Activated T-cell treated with anti-CD3 and anti-CD28 coated beads for 1 hour (primary cell): ENCODE measurements at regions not wholly inside any gene's neighbourhood (a gene's known extent, or its start where the extent isn't known, plus 50 kb on each side); places are given as distances from the start of the nearest gene placed in this dataset.
"Not testable (repeated sequence)": the region's sequence is repeated elsewhere in the genome, so short reads cannot be mapped to it uniquely, and the experiment has no call there.

ENCODE experiments used
- DNase-seq: peaks from one replicate; pipeline ENCODE4 v3.0.0-alpha.2; 2020; ENCODE audit warnings: low read depth

- no peak for DNase-seq
Measured at GRCh38 chr9:28487561-28487960, 914.3 kb upstream of the C9orf72 start.

- no peak for DNase-seq
Measured at GRCh38 chr9:28491121-28491520, 917.8 kb upstream of the C9orf72 start.

DNA sequence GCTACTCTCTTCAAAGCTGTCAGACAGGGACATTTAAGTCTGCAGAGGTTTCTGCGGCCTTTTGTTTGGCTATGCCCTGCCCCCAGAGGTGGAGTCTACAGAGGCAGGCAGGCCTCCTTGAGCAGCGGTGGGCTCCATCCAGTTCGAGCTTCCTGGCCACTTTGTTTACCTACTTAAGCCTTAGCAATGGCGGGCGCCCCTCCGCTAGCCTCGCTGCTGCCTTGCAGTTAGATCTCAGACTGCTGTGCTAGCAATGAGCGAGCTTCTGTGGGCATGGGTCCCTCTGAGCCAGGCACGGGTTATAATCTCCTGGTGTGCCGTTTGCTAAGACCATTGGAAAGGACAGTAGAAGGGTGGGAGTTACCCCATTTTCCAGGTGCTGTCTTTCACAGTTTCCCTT lies 924.9 kb upstream of the C9orf72 start:
- DNase-seq = not testable (repeated sequence)

DNA sequence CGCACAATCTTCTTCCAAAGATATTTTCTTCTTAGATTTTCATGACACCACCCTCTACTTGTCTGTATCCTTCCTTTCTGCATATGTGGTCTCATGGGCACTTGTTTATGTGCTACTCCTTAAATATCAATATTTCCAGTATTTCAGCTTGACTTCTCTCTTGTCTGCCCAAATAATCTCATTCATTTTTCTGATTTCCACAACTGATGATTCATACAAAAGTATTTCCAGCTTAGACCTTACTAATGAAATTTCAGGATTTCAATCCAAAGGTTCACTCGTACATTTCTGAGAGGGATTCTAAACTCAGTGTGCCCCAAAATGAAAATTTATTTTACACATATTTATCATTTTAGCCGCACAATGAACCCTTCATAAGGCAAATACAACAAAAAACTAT lies 928.9 kb upstream of the C9orf72 start:
- no peak for DNase-seq

- no peak for DNase-seq
Measured at GRCh38 chr9:28502741-28503140, 929.5 kb upstream of the C9orf72 start.

DNA sequence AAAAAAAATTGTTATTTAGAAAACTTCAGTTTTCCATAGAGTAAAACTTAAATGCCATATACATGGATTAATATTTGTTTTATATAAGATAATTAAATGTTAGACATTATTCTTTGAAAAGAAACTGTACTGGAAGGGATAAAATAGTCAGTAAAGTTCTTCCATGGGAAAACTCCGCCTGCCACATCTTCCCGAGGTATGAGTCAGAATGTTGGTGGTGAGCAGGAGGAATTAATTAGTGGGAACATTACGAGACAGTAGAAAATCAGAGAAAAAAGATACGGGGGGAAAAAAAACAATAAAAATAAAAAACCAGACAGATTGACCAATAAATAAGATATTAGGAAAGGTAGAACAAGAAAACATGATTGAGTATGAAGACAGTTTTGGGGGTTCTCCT lies 930.3 kb upstream of the C9orf72 start:
- DNase-seq = no peak

- no peak for DNase-seq
Measured at GRCh38 chr9:28518439-28518838, 945.2 kb upstream of the C9orf72 start.

DNA sequence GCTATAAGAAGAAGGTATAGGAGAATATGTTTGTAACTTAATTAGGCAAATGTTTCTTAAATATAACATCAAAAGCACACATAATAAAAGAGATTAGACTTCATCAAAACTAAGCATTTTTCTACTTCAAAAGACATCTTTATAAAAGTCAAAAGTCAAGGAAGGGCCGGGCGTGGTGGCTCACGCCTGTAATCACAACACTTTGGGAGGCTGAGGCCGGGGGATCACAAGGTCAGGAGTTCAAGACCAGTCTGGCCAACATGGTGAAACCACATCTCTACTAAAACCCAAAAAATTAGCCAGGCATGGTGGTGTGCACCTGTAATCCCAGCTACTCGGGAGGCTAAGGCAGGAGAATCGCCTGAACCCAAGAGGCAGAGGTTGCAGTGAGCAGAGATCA lies 951.0 kb upstream of the C9orf72 start:
- not testable (repeated sequence) for DNase-seq

DNA sequence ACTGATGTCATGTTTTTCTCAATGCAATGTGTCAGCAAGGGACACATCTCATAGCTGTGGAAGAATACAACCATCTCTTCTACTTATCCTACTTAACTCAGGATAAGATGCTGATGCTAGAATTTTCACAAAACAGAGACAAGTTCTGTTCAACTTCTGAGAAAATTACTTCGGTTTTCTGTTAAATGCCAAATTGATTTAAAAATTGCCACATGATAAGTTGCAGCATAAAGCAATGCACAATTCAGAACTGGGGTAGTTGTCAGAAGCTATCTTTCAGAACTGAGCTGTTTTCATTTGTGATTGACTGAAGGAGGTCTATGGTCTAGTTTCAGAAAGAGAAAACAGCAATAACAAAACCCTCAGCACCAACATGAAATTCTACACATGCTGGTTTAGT lies 954.8 kb upstream of the C9orf72 start:
- DNase-seq = no peak

DNA sequence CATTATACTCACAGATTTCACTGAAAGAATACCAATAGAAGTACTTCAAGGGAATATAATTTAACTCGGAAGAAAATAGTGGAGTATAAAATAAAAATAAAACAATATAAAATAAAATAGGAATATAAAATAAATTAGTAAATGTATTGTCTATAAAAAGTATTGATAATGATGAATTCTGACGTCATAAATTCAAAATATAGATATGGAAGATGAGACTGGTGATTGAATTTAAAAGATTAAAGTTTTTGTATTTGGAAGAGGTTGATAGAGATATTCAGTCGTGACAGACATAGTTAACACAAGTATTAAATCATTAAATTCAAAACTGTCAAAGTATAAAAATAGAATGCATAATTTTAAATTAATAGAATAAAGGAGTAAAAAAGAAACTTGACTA lies 964.9 kb upstream of the C9orf72 start:
- no peak for DNase-seq

- no peak for DNase-seq
Measured at GRCh38 chr9:28539434-28540070, 966.3 kb upstream of the C9orf72 start.

- no peak for DNase-seq
Measured at GRCh38 chr9:28542928-28543327, 969.6 kb upstream of the C9orf72 start.

DNA sequence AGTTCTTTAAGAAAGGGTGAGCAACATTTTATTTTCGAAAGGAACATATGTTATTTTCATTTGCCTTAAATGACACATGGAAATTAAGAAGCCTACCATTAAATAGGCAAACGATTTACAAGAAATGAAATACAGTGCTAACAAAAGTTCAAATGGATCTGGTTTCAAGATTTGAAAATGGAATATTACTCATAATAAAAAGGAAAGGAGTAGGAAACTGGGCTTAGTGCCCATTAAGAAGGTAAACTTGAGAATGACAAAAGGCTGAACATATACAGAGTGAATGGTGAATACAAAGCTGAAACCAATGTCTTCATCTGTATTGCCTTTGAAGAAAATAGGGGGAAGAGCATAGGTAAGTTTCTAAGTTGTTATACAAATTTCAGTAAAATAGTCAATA lies 974.2 kb upstream of the C9orf72 start:
- no peak for DNase-seq

DNA sequence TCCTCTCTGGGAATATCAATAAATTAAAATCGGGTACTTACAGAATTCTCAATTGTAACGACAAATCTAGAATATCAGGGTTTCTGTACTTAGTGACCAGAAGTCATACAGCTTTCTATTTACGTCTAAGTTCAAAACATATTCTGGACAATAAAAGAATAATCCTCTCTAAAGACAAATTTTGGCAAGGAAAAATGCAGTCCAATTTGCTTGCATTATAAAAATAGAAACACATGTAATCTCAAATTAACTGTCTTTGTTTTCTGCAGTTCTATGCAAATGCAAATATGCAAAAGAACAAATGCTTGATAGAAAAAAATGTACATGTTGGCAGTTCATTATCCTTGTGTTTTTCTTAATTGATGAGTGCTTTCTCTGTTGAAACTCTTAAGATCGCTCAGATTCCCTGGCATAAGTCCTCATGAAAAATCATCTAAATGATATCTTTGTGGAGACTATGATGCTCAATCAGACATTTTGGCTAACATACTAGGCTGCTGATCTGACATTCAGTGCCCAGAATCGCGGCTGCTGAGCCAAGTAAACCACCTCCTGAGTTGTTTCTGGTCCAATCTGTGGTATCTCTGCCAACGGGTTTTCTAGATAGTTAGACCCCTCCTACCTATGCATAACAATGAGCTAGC lies 990.1 kb upstream of the C9orf72 start:
- DNase-seq = no peak

DNA sequence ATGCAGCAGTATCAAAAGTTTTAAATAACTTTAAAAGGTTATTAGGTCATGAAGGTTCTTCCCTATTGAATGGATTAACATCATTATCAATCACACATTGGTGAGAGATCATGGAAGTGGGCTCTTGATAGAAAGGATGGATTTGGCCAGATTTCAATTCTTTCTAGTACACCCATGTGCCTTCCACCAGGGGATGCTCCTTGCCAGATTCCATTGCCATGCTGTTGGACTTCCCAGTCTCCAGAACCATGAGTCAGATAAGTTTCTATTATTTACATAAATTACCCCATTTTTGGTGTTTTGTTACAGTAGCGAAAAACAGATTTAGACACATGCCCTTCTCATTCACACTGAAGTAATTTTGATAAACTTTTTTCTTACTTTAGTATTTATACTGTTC lies 1010.6 kb upstream of the C9orf72 start:
- DNase-seq = no peak

GRCh38 chr9:28584542-28584941 lies 1011.3 kb upstream of the C9orf72 start:
- DNase-seq = no peak

DNA sequence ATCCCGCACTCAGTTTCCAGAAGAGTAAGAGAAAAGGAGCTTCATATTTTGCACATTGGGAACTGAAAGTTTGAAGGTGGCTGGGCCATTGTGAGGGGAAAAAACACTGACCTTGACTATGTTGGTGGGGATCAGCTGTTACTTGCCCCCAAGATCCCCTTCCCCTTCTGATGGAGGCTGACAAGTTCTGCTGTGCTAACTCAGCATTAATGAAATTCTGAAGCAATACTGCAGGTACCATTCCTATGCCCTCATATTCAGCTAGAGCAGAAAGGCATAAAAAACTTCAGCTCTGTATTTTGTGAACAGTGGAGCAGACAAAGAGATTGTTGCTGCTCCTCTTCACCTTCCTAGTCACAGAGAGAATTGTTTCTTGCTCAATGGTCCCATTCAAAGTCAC lies 1013.8 kb upstream of the C9orf72 start:
- DNase-seq = no peak

DNA sequence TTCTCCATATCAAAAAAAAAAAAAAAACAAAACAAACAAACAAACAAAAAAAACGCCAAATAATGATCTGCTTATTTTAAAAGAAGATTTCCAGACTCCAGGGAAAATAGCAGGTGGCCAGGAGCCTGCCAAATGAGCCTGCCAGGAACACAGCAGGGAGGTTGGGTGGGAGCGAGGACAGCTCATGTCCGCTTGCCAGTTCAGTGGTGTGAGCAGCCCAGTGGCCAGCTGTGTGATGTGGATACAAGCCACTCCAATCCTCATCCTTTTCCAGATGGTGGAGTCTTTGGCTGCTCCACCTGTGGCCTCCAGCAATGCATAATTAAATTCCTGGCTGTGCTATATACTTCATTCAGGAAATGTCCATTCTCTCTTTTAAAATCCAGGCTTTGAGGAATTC lies 1025.1 kb upstream of the C9orf72 start:
- DNase-seq = no peak

DNA sequence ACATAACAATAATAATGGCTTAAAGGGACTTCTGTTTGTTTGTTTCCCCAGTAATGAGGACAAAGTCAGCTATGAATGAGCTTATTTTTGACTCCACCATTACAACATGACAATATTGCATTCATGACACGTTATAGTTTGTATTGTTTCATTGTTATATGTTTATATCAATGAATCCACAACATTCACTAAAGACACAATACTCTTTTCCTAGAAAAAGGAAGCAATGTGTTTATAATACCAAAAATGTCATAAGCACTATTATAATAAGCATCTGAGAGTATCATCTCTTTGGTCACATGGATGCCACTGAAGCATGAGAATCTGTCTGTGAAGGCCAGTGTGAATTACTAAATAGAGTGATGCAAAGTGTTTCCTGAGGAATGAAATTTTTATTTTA lies 1026.9 kb upstream of the C9orf72 start:
- DNase-seq = no peak

GRCh38 chr9:28607843-28608242 lies 1034.6 kb upstream of the C9orf72 start:
- DNase-seq = no peak

DNA sequence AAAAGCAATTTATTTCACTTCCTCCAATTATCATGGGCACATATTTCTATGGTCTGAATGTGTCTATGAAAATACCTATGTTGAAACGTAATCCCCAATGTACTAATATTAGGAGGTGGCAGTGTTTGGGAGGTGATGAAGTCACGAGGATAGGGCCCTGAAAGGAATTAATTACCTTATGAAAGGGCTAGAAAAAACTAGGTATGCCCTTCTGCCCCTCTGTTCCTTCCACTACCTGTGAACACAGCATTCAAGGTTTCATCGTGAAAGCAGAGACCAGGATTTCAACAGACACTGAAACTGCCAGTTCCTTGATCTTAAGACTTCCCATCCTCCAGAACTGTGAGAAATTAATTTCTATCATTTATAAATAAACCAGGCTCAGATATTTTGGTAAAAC lies 1037.1 kb upstream of the C9orf72 start:
- no peak for DNase-seq

GRCh38 chr9:28616310-28616709 lies 1043.0 kb upstream of the C9orf72 start:
- DNase-seq = no peak

DNA sequence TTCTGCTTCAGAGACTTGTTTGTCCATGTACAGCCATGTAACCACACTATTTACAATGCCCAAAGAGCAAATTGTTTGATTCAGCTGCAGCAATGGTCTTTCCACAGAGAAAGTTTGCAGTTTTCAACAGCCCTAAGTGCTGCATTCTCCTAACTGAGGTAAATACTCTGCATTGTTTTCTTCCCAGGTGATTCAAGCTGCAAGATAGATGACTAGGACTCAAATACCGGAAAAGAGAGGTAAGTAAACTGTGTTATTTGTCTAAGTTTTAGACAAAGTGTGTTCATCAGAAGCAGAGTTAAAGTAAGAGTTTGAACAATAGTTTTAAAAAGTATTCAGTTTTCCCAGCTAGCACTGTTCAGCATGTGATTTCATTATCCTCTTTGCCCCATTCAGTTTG lies 1046.7 kb upstream of the C9orf72 start:
- DNase-seq = no peak

DNA sequence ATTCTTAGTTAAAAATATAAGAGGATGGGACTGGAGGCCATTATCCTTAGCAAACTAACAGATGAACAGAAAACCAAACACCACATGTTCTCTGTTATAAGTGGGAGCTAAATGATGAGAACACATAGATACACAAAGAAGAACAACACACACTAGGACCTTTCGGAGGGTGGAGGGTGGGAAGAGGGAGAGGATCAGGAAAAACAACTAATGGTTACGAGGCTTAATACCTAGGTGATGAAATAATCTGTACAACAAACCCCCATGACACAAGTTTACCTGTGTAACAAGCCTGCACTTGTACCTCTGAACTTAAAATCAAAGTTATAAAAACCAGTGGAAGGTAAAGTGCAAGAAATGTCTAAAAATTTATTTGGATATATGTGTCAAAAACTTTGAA lies 1047.4 kb upstream of the C9orf72 start:
- DNase-seq = no peak
